Fibroblast of gingiva (primary cell): ENCODE measurements at regions not wholly inside any gene's neighbourhood (a gene's known extent, or its start where the extent isn't known, plus 50 kb on each side); places are given as distances from the start of the nearest gene placed in this dataset.

Experiments used
- DNase-seq: peaks from one replicate; pipeline ENCODE4 v3.0.0-alpha.2; 2011; ENCODE audit warnings: low read depth

- DNase-seq = peak; percentile 71
These were observed 176.1 kb upstream of the TNP1 start for GRCh38 chr2:217035967-217036366.

GRCh38 chr2:217033186-217033585 lies 173.3 kb upstream of the TNP1 start:
- no peak for DNase-seq

- no peak for DNase-seq
These were observed 171.6 kb upstream of the TNP1 start for GRCh38 chr2:217031445-217031844.

GRCh38 chr2:217030081-217030480 lies 170.2 kb upstream of the TNP1 start:
- DNase-seq = no peak

- DNase-seq = no peak
These were observed 168.3 kb upstream of the TNP1 start for GRCh38 chr2:217028128-217028527.

- DNase-seq = no peak
These were observed 167.6 kb upstream of the TNP1 start for GRCh38 chr2:217027414-217027813.

- DNase-seq = no peak
These were observed 166.7 kb upstream of the TNP1 start for GRCh38 chr2:217026569-217026968.

GRCh38 chr2:217026161-217026560 lies 166.3 kb upstream of the TNP1 start:
- no peak for DNase-seq

- DNase-seq = no peak
These were observed 163.7 kb upstream of the TNP1 start for GRCh38 chr2:217023611-217024010.

GRCh38 chr2:217017456-217018252 lies 157.8 kb upstream of the TNP1 start:
- DNase-seq = no peak

GRCh38 chr2:217016796-217017419 lies 157.0 kb upstream of the TNP1 start:
- DNase-seq = no peak

GRCh38 chr2:217014328-217015105 lies 154.7 kb upstream of the TNP1 start:
- no peak for DNase-seq

- DNase-seq = no peak
These were observed 154.1 kb upstream of the TNP1 start for GRCh38 chr2:217013926-217014325.

- DNase-seq = no peak
These were observed 151.7 kb upstream of the TNP1 start for GRCh38 chr2:217011576-217011975.

GRCh38 chr2:217010173-217010572 lies 150.3 kb upstream of the TNP1 start:
- peak; percentile 6 for DNase-seq

GRCh38 chr2:217008794-217009193 lies 148.9 kb upstream of the TNP1 start:
- DNase-seq = no peak

GRCh38 chr2:217006217-217006616 lies 146.4 kb upstream of the TNP1 start:
- no peak for DNase-seq

GRCh38 chr2:217004656-217005055 lies 144.8 kb upstream of the TNP1 start:
- no peak for DNase-seq

GRCh38 chr2:217001740-217002139 lies 141.9 kb upstream of the TNP1 start:
- DNase-seq = no peak

GRCh38 chr2:217000406-217000805 lies 140.5 kb upstream of the TNP1 start:
- no peak for DNase-seq

- DNase-seq = no peak
These were observed 136.5 kb upstream of the TNP1 start for GRCh38 chr2:216996279-216996845.

GRCh38 chr2:216994353-216994854 lies 134.5 kb upstream of the TNP1 start:
- DNase-seq = no peak
